ENCODE measurements at regions not wholly inside any gene's neighbourhood (a gene's known extent, or its start where the extent isn't known, plus 50 kb on each side); places are given as distances from the start of the nearest gene placed in this dataset.

DNA sequence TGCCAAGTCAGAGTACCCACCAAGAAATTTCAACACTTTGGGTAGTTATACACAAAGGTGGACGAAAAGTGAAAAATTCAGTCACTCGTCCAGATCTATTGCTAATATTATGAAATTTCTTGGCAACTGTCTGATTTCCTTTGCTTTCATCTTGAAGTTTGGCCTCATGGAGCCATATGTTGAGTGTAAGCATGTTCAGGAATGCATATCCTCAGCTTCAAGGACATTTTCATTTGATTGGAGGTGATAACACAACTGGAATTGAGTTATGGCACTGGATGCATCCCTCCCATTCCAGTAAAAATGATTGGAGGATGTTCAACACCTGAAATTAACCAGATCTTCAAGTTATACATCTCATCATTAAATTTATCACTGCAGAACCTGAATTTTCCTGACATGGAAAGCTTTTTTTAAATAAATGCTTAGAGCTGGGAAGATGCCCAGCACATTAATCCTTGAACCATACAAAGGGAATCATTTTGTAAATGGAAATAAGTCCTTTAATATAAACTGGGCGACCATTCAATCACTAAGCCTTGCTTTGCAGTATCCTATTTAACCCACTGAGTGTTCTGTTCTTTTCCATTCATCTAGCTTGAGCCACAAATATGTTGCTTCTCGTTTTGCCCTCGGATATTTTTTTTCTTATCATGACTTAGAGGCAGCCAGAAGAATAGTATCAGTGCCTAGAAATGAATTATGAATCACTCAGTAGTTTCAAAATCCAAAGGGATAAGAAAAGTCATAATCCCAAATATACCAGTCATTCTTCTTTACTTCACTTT lies 273.7 kb upstream of the PIK3R1 start:
- TF ChIP-seq, protein P1, sequence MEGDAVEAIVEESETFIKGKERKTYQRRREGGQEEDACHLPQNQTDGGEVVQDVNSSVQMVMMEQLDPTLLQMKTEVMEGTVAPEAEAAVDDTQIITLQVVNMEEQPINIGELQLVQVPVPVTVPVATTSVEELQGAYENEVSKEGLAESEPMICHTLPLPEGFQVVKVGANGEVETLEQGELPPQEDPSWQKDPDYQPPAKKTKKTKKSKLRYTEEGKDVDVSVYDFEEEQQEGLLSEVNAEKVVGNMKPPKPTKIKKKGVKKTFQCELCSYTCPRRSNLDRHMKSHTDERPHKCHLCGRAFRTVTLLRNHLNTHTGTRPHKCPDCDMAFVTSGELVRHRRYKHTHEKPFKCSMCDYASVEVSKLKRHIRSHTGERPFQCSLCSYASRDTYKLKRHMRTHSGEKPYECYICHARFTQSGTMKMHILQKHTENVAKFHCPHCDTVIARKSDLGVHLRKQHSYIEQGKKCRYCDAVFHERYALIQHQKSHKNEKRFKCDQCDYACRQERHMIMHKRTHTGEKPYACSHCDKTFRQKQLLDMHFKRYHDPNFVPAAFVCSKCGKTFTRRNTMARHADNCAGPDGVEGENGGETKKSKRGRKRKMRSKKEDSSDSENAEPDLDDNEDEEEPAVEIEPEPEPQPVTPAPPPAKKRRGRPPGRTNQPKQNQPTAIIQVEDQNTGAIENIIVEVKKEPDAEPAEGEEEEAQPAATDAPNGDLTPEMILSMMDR (IDR thresholded peaks at IDR 0.05), result no peak
- TF ChIP-seq EP300 (IDR thresholded peaks at IDR 0.05; ENCODE audit: low read depth) (no peak), POLR2AphosphoS5 (IDR thresholded peaks at IDR 0.05) (no peak)
